ENCODE measurements at regions not wholly inside any gene's neighbourhood (a gene's known extent, or its start where the extent isn't known, plus 50 kb on each side); places are given as distances from the start of the nearest gene placed in this dataset.

DNA sequence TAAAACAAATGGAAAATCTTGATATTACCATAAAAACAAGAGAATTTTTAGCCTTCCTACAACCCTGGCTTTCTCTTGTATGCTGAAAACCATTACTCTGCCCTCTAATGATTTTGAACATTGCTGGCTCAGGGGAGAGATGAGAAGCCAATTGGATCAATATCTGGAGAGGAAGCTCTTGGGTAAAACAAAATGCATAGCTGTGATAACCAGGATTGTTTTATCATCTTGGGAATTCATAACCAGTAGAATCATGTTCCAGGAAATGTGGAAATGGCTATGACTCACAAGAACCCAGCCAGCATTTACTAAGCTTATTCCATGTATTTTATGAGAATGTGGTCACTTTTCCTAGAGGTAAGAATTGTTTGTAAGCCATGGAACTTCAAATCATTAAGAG is 51.1 kb upstream of the CTNND2 start:
- Histone ChIP-seq H3K9me3 (ENCODE audit: control insufficient read depth, low read depth, low read length) (no peaks in the 10 kb centered on the region), H2BK12ac (ENCODE audit: insufficient read length, low read depth, low read length) (no peak overlapping the region), H3K79me1 (ENCODE audit: insufficient read depth, low read depth, low read length, poor library complexity, severe bottlenecking) (no peaks in the 10 kb centered on the region), H4K5ac (ENCODE audit: insufficient read length, low read depth, low read length) (no peak overlapping the region), H3K56ac (ENCODE audit: insufficient read length, low read depth, low read length) (no peak overlapping the region), H3K23me2 (ENCODE audit: insufficient read length, low read depth, low read length, poor library complexity, severe bottlenecking) (no peaks in the 10 kb centered on the region), H3K18ac (ENCODE audit: insufficient read length, low read depth, low read length) (no peak overlapping the region), H3K4me2 (ENCODE audit: insufficient read depth, insufficient read length, low read length) (no peak overlapping the region), H2BK5ac (ENCODE audit: insufficient read length, low read length) (no peak overlapping the region), H2BK20ac (ENCODE audit: low read depth, low read length, poor library complexity, severe bottlenecking) (no peak overlapping the region), H3K14ac (ENCODE audit: insufficient read depth, low read length) (no peak overlapping the region), H4K8ac (replicated peaks; ENCODE audit: insufficient read length, low read depth, low read length) (no peak overlapping the region), H3T11ph (ENCODE audit: low read length) (no peak overlapping the region), H3K9ac (ENCODE audit: extremely low read depth, insufficient read length, low read length) (no peak overlapping the region), H3K23ac (ENCODE audit: insufficient read length, low read depth, low read length) (no peak overlapping the region), H2BK15ac (ENCODE audit: low read depth, low read length) (no peak overlapping the region), H3K79me2 (ENCODE audit: insufficient read depth, low read length) (no peaks in the 10 kb centered on the region), H3K4ac (ENCODE audit: low read depth, low read length) (no peak overlapping the region), H2BK120ac (ENCODE audit: low read depth, low read length, poor library complexity, severe bottlenecking) (no peak overlapping the region), H2AK5ac (ENCODE audit: insufficient read length, low read length) (no peak overlapping the region), H2AFZ (ENCODE audit: low read length) (no peak overlapping the region), H4K20me1 (ENCODE audit: control insufficient read depth, insufficient read depth, insufficient read length) (no peaks in the 10 kb centered on the region), H3K27ac (ENCODE audit: insufficient read length, low read depth, low read length) (no peak overlapping the region), H3K4me1 (ENCODE audit: insufficient read depth, low read length) (no peaks in the 10 kb centered on the region), H4K91ac (ENCODE audit: insufficient read length, low read depth, low read length) (no peak overlapping the region), H3K27me3 (ENCODE audit: insufficient read depth, low read length) (no peaks in the 10 kb centered on the region)
- Mint-ChIP-seq H3K9me3 (peaks cover 0 to 3% of the 10 kb centered on the region in 2 experiments; a peak in 1 of 5 replicates), H3K27me3 (ENCODE audit: low read depth) (no peaks in the 10 kb centered on the region), H3K4me1 (peaks cover 0 to 4% of the 10 kb centered on the region in 2 experiments; a peak in 1 of 4 replicates), H3K27ac (no peak overlapping the region), H3K36me3 (ENCODE audit: insufficient read depth in 1 of 3, low read depth in 3 of 3) (no peaks in the 10 kb centered on the region), H3K4me3 (no peak overlapping the region)
- TF ChIP-seq, protein P1, sequence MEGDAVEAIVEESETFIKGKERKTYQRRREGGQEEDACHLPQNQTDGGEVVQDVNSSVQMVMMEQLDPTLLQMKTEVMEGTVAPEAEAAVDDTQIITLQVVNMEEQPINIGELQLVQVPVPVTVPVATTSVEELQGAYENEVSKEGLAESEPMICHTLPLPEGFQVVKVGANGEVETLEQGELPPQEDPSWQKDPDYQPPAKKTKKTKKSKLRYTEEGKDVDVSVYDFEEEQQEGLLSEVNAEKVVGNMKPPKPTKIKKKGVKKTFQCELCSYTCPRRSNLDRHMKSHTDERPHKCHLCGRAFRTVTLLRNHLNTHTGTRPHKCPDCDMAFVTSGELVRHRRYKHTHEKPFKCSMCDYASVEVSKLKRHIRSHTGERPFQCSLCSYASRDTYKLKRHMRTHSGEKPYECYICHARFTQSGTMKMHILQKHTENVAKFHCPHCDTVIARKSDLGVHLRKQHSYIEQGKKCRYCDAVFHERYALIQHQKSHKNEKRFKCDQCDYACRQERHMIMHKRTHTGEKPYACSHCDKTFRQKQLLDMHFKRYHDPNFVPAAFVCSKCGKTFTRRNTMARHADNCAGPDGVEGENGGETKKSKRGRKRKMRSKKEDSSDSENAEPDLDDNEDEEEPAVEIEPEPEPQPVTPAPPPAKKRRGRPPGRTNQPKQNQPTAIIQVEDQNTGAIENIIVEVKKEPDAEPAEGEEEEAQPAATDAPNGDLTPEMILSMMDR (conservative IDR thresholded peaks at IDR 0.05) = no peak
- DNase-seq = no peak
